ENCODE measurements at regions not wholly inside any gene's neighbourhood (a gene's known extent, or its start where the extent isn't known, plus 50 kb on each side); places are given as distances from the start of the nearest gene placed in this dataset.

DNA sequence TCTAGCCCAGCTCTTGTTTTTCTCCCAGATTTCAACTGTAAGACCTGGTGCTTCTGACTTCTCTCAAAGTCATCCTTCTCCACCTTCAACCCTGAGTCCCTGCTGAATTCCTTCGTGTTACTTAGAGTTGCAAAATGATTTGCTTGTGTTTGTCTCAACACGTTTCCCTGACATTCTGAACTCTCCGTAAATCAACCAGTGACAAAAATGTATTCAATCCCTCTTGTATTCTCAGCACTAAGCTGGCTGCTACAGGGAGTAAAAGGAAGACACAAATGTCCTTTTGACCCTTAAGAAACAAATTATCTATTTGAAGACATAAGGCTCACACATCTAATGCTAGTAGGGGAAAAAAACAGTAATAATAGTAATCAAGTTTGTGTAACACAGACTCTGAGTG lies 514.0 kb upstream of the TMPO start:
- DNase-seq = no peak
- no peaks in the 10 kb centered on the region for H3K36me3 ChIP-seq
- no peak overlapping the region for H3K27ac ChIP-seq
- H3K4me1 ChIP-seq = no peaks in the 10 kb centered on the region
- TF ChIP-seq POLR2A (IDR thresholded peaks at IDR 0.05) = no peak
- TF ChIP-seq, protein P1, sequence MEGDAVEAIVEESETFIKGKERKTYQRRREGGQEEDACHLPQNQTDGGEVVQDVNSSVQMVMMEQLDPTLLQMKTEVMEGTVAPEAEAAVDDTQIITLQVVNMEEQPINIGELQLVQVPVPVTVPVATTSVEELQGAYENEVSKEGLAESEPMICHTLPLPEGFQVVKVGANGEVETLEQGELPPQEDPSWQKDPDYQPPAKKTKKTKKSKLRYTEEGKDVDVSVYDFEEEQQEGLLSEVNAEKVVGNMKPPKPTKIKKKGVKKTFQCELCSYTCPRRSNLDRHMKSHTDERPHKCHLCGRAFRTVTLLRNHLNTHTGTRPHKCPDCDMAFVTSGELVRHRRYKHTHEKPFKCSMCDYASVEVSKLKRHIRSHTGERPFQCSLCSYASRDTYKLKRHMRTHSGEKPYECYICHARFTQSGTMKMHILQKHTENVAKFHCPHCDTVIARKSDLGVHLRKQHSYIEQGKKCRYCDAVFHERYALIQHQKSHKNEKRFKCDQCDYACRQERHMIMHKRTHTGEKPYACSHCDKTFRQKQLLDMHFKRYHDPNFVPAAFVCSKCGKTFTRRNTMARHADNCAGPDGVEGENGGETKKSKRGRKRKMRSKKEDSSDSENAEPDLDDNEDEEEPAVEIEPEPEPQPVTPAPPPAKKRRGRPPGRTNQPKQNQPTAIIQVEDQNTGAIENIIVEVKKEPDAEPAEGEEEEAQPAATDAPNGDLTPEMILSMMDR (IDR thresholded peaks at IDR 0.05) = no peak
- H3K27me3 ChIP-seq = no peaks in the 10 kb centered on the region
- H3K9me3 ChIP-seq = no peaks in the 10 kb centered on the region
- no peak overlapping the region for H3K4me3 ChIP-seq

GRCh38 chr12:98002887-98003493 lies 512.4 kb upstream of the TMPO start:
- TF ChIP-seq, protein P1 (IDR thresholded peaks at IDR 0.05) = peak in 3 of 6 experiments; percentile 9 to 29 (median 24)
- TF ChIP-seq POLR2A (IDR thresholded peaks at IDR 0.05) = no peak
- no peak overlapping the region for H3K27ac ChIP-seq
- no peaks in the 10 kb centered on the region for H3K9me3 ChIP-seq
- no peaks in the 10 kb centered on the region for H3K27me3 ChIP-seq
- peak in 1 of 3 donors; percentile 46 for DNase-seq
- no peak overlapping the region for H3K4me3 ChIP-seq
- no peaks in the 10 kb centered on the region for H3K36me3 ChIP-seq
- H3K4me1 ChIP-seq = no peaks in the 10 kb centered on the region

DNA sequence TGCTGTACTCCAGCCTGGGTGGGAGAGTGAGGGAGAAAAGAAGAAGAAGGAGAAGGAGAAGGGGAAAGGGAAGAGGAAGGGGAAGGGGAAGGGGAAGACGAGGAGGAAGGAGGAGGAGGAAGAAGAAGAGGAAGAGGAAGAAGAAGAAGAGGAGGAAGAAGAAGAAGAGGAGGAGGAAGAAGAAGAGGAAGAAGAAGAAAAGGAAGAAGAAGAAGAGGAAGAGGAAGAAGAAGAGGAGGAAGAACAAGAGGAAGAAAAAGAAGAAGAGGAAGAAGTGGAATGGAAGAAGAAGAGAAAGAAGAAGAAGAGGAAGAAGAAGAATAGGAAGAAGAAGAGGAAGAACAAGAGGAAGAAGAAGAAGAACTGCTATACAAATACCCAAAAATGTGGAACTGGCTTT lies 507.4 kb upstream of the TMPO start:
- H3K36me3 ChIP-seq = no peaks in the 10 kb centered on the region
- DNase-seq = no peak
- H3K4me1 ChIP-seq = no peaks in the 10 kb centered on the region
- H3K4me3 ChIP-seq = no peak overlapping the region
- no peaks in the 10 kb centered on the region for H3K27me3 ChIP-seq
- no peaks in the 10 kb centered on the region for H3K9me3 ChIP-seq
- no peak for TF ChIP-seq POLR2A (IDR thresholded peaks at IDR 0.05)
- TF ChIP-seq, protein P1 (IDR thresholded peaks at IDR 0.05) = no peak
- H3K27ac ChIP-seq = no peak overlapping the region

- DNase-seq = no peak
- Histone ChIP-seq H3K4me3 (no peak overlapping the region), H3K27ac (no peak overlapping the region), H3K9me3 (no peaks in the 10 kb centered on the region), H3K36me3 (no peaks in the 10 kb centered on the region), H3K27me3 (no peaks in the 10 kb centered on the region), H3K4me1 (no peaks in the 10 kb centered on the region)
- TF ChIP-seq POLR2A (IDR thresholded peaks at IDR 0.05) = no peak
- TF ChIP-seq, protein P1 (IDR thresholded peaks at IDR 0.05) = no peak
Observed at GRCh38 chr12:98013560-98013959, 501.8 kb upstream of the TMPO start.

DNA sequence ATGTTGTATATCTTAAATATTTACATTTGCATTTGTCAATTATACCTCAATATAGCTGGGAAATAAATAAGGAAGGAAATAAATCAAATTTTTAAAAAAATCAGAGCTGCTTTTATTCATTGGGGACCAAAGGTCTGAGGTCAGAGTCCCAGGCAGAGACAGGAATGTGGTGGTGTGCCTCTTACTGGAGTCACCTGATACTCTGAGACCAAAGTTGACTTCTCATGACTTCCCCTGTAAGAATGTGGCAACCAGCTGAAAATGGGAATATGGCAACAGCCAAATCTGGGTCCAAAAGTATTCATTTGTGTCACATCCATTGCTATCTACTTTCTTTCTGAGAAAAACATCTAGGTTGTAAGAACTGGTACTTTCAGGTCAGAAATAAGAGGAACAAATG lies 496.6 kb upstream of the TMPO start:
- TF ChIP-seq POLR2A (IDR thresholded peaks at IDR 0.05) = no peak
- TF ChIP-seq, protein P1 (IDR thresholded peaks at IDR 0.05) = no peak
- no peaks in the 10 kb centered on the region for H3K9me3 ChIP-seq

DNA sequence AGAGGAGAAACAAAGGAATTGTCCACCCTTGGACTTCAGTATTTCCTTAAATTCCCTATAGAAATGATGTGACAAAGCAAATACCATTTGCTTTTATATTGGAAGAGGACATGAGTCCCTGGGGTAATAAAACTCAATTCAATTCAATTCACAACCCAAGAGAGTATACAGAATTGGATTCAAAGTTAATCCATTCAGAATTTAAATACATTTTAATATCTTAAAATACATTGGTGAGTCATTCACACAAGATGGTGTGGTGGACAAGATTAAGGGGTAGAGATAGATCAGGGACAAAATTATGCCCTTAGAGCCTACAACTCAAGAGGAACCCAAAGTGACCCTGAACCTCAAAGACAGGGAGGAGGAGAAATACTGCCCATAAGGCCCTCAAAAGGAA lies 495.0 kb upstream of the TMPO start:
- H3K27me3 ChIP-seq = no peaks in the 10 kb centered on the region
- no peaks in the 10 kb centered on the region for H3K36me3 ChIP-seq
- no peaks in the 10 kb centered on the region for H3K9me3 ChIP-seq
- no peak overlapping the region for H3K27ac ChIP-seq
- H3K4me3 ChIP-seq = no peak overlapping the region
- TF ChIP-seq, protein P1 (IDR thresholded peaks at IDR 0.05) = no peak
- TF ChIP-seq POLR2A (IDR thresholded peaks at IDR 0.05) = no peak
- no peak for DNase-seq
- no peaks in the 10 kb centered on the region for H3K4me1 ChIP-seq

More for the DNA sequence above, 496.6 kb upstream of the TMPO start:
- DNase-seq = no peak
- Histone ChIP-seq H3K4me1 (no peaks in the 10 kb centered on the region), H3K27me3 (no peaks in the 10 kb centered on the region), H3K4me3 (no peak overlapping the region), H3K27ac (no peak overlapping the region), H3K36me3 (no peaks in the 10 kb centered on the region)

Measured in Peyer's patch (tissue), 4 donors.